Right atrium auricular region (tissue), 2 donors: ENCODE measurements at regions not wholly inside any gene's neighbourhood (a gene's known extent, or its start where the extent isn't known, plus 50 kb on each side); places are given as distances from the start of the nearest gene placed in this dataset.

Experiments used
- DNase-seq: peaks from one replicate; pipeline ENCODE4 v3.0.0-alpha.2; 2019; ENCODE audit warnings: low spot score
- H3K27ac ChIP-seq, 2 donors: fragments of 200-600 bp; sonication (generic); 1 replicate in 1 of 2; 2 replicates in 1 of 2; pipeline ENCODE4 v1.5.1; 2016 to 2019
- H3K27me3 ChIP-seq, 2 donors: fragments of 200-600 bp; sonication (generic); one replicate each; pipeline versions ENCODE4 v1.5.1 to v1.6.0; 2017 to 2019
- H3K36me3 ChIP-seq: fragments of 200-600 bp; sonication (generic); one replicate; pipeline ENCODE4 v1.5.1; 2016
- H3K4me1 ChIP-seq, 2 donors: fragments of 200-600 bp; sonication (generic); one replicate each; pipeline versions ENCODE4 v1.5.1 to v1.6.0; 2017 to 2019
- H3K4me3 ChIP-seq, 2 donors: fragments of 200-600 bp; sonication (generic); 1 replicate in 1 of 2; 2 replicates in 1 of 2; pipeline ENCODE4 v1.5.1; 2017 to 2019; ENCODE audit warnings: mild to moderate bottlenecking in 1 of 2, moderate library complexity in 1 of 2
- H3K9me3 ChIP-seq, 2 donors: fragments of 200-600 bp; sonication (generic); one replicate each; pipeline ENCODE4 v1.5.1; 2019
- TF ChIP-seq, protein P1 (sequence below), 2 donors: fragments of 200-600 bp; sonication (generic); IDR thresholded peaks; one replicate each; pipeline ENCODE4 v1.5.1; 2019; ENCODE audit warnings: antibody characterized with exemption in 2 of 2

DNA sequence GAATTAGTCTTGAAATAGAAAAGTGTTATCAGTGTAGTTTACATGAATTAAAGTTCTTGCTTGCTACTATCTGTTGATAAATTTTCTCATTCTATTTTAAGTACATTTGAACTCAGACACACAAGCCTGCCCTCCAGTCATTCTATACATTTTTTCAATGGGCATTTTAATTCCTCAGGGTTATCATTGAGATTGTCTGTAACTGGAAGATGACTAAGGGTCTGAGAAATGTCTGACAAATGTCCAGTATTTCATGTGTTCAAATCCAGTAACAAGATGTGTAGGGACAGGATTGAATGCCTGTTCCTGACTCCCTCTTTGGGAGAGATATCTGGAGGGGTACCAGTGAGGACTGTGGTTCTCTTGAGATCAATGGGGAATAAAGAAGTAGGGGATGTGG, 223.9 kb upstream of the ADAMTSL1 start:
- H3K9me3 ChIP-seq, result no peaks in the 10 kb centered on the region
- no peak overlapping the region for H3K27ac ChIP-seq
- no peaks in the 10 kb centered on the region for H3K4me1 ChIP-seq
- no peak overlapping the region for H3K4me3 ChIP-seq
- TF ChIP-seq, protein P1, sequence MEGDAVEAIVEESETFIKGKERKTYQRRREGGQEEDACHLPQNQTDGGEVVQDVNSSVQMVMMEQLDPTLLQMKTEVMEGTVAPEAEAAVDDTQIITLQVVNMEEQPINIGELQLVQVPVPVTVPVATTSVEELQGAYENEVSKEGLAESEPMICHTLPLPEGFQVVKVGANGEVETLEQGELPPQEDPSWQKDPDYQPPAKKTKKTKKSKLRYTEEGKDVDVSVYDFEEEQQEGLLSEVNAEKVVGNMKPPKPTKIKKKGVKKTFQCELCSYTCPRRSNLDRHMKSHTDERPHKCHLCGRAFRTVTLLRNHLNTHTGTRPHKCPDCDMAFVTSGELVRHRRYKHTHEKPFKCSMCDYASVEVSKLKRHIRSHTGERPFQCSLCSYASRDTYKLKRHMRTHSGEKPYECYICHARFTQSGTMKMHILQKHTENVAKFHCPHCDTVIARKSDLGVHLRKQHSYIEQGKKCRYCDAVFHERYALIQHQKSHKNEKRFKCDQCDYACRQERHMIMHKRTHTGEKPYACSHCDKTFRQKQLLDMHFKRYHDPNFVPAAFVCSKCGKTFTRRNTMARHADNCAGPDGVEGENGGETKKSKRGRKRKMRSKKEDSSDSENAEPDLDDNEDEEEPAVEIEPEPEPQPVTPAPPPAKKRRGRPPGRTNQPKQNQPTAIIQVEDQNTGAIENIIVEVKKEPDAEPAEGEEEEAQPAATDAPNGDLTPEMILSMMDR (IDR thresholded peaks at IDR 0.05), result no peak
- no peak for DNase-seq
- no peaks in the 10 kb centered on the region for H3K36me3 ChIP-seq
- H3K27me3 ChIP-seq, result no peaks in the 10 kb centered on the region

DNA sequence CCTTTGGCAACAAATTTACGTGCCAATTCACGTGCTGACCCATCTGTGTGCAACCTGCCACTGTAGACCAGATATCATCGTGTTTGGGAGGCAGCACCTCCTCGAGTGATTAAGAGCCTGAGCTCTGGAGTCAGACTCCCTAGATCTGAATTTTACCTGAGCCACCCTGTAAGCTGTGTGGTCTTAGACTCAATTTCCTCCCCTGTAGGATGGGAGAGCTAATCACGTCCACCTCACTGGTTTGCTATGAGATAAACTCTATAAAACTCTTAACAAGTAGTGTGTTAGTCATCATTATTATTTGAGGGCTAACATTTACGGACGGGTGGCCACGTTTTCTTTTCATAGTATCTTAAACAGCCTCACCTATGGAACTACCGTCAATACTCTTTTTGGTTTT, 220.0 kb upstream of the ADAMTSL1 start:
- H3K9me3 ChIP-seq, result no peaks in the 10 kb centered on the region
- TF ChIP-seq, protein P1 (IDR thresholded peaks at IDR 0.05), result no peak
- no peak overlapping the region for H3K27ac ChIP-seq
- no peaks in the 10 kb centered on the region for H3K27me3 ChIP-seq
- peaks cover 0 to 5% of the 10 kb centered on the region in 2 donors for H3K4me1 ChIP-seq
- H3K36me3 ChIP-seq, result no peaks in the 10 kb centered on the region
- no peak for DNase-seq
- H3K4me3 ChIP-seq, result no peak overlapping the region

DNA sequence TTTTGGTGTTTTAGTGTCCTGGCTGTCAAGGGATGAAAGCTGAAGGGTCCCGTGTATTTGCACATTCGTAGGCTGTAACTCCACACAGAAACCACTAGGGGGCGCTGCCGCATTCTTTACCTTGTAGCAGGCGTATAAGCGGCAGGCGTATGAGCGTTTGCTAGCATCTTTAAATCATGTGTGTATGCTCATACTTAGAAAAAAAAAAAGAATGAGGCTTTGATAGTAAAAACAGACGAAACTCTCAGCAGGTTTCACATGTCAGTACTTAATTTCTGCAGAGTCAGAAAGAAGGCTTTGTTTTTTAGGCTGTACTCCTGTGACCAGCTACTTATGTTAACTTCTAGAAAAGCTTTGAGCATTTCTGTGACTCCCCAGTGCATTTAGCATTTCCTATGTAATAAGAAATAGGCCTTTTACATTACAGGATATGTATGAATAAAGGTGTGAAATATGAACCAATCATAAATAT, 218.8 kb upstream of the ADAMTSL1 start:
- no peak overlapping the region for H3K4me3 ChIP-seq
- H3K4me1 ChIP-seq, result peaks cover 0 to 5% of the 10 kb centered on the region in 2 donors
- H3K27ac ChIP-seq, result no peak overlapping the region
- H3K36me3 ChIP-seq, result no peaks in the 10 kb centered on the region
- H3K27me3 ChIP-seq, result no peaks in the 10 kb centered on the region
- peak; percentile 82 for DNase-seq
- TF ChIP-seq, protein P1 (IDR thresholded peaks at IDR 0.05), result peak; percentile 83 to 97
- H3K9me3 ChIP-seq, result no peaks in the 10 kb centered on the region

DNA sequence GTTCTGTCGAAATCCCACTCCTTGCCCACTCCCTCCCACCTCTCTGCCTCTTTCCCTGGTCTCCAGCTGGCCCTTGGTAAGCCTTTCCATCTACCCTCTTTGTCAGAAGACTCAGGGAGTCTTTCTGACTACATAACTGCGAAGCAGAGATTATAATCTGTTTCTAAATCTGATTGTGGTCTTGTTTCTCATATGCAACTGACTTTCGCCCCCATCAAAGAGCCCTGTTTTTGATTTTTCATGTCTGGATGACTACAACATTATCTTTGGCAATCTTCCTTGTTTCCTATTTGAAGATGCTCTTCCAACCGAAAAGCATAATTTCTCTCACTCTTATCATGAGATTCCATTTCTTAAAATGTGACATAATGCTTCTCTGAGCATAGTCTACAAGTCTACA, 218.2 kb upstream of the ADAMTSL1 start:
- no peak overlapping the region for H3K4me3 ChIP-seq
- no peaks in the 10 kb centered on the region for H3K9me3 ChIP-seq
- H3K27me3 ChIP-seq, result no peaks in the 10 kb centered on the region
- H3K27ac ChIP-seq, result no peak overlapping the region
- H3K36me3 ChIP-seq, result no peaks in the 10 kb centered on the region
- peaks cover 0 to 5% of the 10 kb centered on the region in 2 donors for H3K4me1 ChIP-seq
- TF ChIP-seq, protein P1 (IDR thresholded peaks at IDR 0.05), result no peak
- DNase-seq, result no peak

DNA sequence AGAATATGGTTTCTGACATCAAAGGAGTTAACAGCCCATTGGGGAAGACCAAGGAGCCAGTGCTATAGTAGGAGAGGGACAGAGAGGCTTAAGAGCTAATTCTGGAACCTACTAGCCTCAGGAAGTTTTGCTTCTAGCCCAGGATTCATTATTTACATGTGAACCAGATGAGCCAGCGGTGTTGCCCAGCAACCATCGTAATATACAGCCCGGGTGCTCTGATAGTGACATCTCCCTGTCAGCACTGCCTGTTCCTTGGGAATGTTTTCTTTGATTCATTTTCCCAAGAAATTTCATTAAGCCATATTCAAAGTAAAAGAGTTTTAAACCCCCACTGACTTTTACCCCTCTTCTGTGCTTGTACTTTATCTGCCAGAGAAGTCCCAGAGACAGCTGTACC, 217.4 kb upstream of the ADAMTSL1 start:
- Histone ChIP-seq H3K4me1 (peaks cover 0 to 5% of the 10 kb centered on the region in 2 donors), H3K27ac (no peak overlapping the region), H3K9me3 (no peaks in the 10 kb centered on the region), H3K36me3 (no peaks in the 10 kb centered on the region), H3K27me3 (no peaks in the 10 kb centered on the region), H3K4me3 (no peak overlapping the region)
- TF ChIP-seq, protein P1 (IDR thresholded peaks at IDR 0.05), result no peak
- DNase-seq, result no peak

DNA sequence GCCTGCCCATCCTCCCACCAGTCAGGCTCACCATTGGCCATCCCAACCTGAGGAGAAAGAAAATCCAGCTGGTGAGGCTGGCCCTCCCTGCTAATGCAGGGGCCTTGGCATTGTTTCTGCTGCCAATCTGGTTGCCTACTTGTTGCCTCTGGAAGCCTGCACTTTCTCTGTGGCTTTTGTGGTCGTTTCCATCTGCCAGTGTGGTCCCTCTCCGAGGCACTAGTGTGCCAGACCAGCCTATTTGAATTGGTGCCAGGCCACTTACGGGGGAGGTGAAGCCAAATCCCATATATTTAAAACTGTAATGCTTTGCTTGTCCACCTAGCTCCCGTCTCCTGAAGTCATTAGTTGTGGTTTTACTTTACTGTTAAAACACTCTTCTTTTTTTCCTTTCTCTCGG, 213.4 kb upstream of the ADAMTSL1 start:
- Histone ChIP-seq H3K36me3 (no peaks in the 10 kb centered on the region), H3K27ac (no peak overlapping the region), H3K4me1 (peaks cover 0 to 1% of the 10 kb centered on the region in 2 donors), H3K27me3 (no peaks in the 10 kb centered on the region), H3K9me3 (no peaks in the 10 kb centered on the region), H3K4me3 (no peak overlapping the region)
- no peak for DNase-seq
- TF ChIP-seq, protein P1 (IDR thresholded peaks at IDR 0.05), result no peak
